OCI-LY7 (cell line): ENCODE measurements at regions not wholly inside any gene's neighbourhood (a gene's known extent, or its start where the extent isn't known, plus 50 kb on each side); places are given as distances from the start of the nearest gene placed in this dataset.
"Not testable (repeated sequence)": the region's sequence is repeated elsewhere in the genome, so short reads cannot be mapped to it uniquely, and the experiment has no call there.

ENCODE experiments used
- BruUV-seq: library from RNA; stranded (reverse); fragments of 400-500 nt; replicated peaks from 2 replicates; lab custom pipeline; 2021; lab: Mats Ljungman, UMichigan
- CTCF ChIA-PET: fragments of 300-600 bp; sonication (Branson Sonifier 250); formaldehyde crosslinking; loops from one replicate; lab custom pipeline; 2022; ENCODE audit warnings: antibody characterized with exemption; ENCODE audit not compliant: unreplicated experiment; lab: Charles Lee
- POLR2A ChIA-PET: fragments of 300-600 bp; sonication (Branson Sonifier 250); formaldehyde crosslinking; loops from one replicate; lab custom pipeline; 2022; ENCODE audit warnings: antibody characterized with exemption; lab: Charles Lee
- DNase-seq: peaks from one replicate; pipeline ENCODE4 v3.0.0-alpha.2; 2015; ENCODE audit warnings: low spot score
- H2AFZ ChIP-seq: fragments of 200-600 bp; sonication (generic), shearing (Covaris generic); 2 replicates; pipeline ENCODE4 v1.6.1; 2014; ENCODE audit warnings: mild to moderate bottlenecking, antibody characterized with exemption, low read length, moderate library complexity
- H3K27ac ChIP-seq: fragments of 200-600 bp; sonication (generic); 2 replicates; pipeline ENCODE4 v1.5.1; 2014; ENCODE audit warnings: mixed run types, low read depth, mild to moderate bottlenecking, moderate library complexity, low read length, inconsistent platforms; ENCODE audit not compliant: poor library complexity, severe bottlenecking
- H3K36me3 ChIP-seq: fragments of 200-600 bp; sonication (generic); 2 replicates; pipeline ENCODE4 v1.6.1; 2014; ENCODE audit warnings: mild to moderate bottlenecking, antibody characterized with exemption, low read length, moderate library complexity, mixed read lengths; ENCODE audit not compliant: insufficient read depth
- H3K4me1 ChIP-seq: fragments of 200-600 bp; sonication (generic); 2 replicates; pipeline ENCODE4 v1.5.1; 2014; ENCODE audit warnings: mild to moderate bottlenecking, low read length; ENCODE audit not compliant: insufficient read depth, poor library complexity, severe bottlenecking
- H3K4me2 ChIP-seq: fragments of 200-600 bp; sonication (generic); 2 replicates; pipeline ENCODE4 v1.6.1; 2014; ENCODE audit warnings: mild to moderate bottlenecking, low read length
- H3K4me3 ChIP-seq: fragments of 200-600 bp; sonication (generic); 2 replicates; pipeline ENCODE4 v1.5.1; 2014; ENCODE audit warnings: mild to moderate bottlenecking, low read depth, low read length; ENCODE audit not compliant: poor library complexity, severe bottlenecking
- H3K79me2 ChIP-seq: fragments of 200-600 bp; sonication (generic); 2 replicates; pipeline ENCODE4 v1.6.1; 2016; ENCODE audit warnings: low read depth, mild to moderate bottlenecking, low read length, moderate library complexity, mixed read lengths; ENCODE audit not compliant: insufficient read depth
- H3K9me2 ChIP-seq: fragments of 200-600 bp; sonication (generic); 2 replicates; pipeline ENCODE4 v1.6.1; 2016; ENCODE audit warnings: mild to moderate bottlenecking, low read length, mixed read lengths; ENCODE audit not compliant: insufficient read depth
- H3K9me3 ChIP-seq: fragments of 200-600 bp; sonication (generic); 2 replicates; pipeline ENCODE4 v1.6.1; 2014; ENCODE audit warnings: mild to moderate bottlenecking, mixed run types, low read length, mixed read lengths
- H4K20me1 ChIP-seq: fragments of 200-600 bp; sonication (generic); 2 replicates; pipeline ENCODE4 v1.6.1; 2014; ENCODE audit warnings: mild to moderate bottlenecking, antibody characterized with exemption, low read length, moderate library complexity, mixed read lengths; ENCODE audit not compliant: insufficient read depth
- CTCF ChIP-seq: fragments of 200-600 bp; sonication (generic); conservative IDR thresholded peaks from 2 replicates; pipeline ENCODE4 v1.5.1; 2014; ENCODE audit warnings: mild to moderate bottlenecking, antibody characterized with exemption, low read length, moderate library complexity, mixed read lengths
- EZH2phosphoT487 ChIP-seq: fragments of 200-600 bp; sonication (generic); IDR thresholded peaks from 2 replicates; pipeline ENCODE4 v1.6.1; 2018; ENCODE audit warnings: low read depth, borderline replicate concordance, mild to moderate bottlenecking, mixed run types, antibody characterized with exemption, low read length, moderate library complexity, mixed read lengths
- intact Hi-C: fragments of 100-400 bp; cut with micrococcal nuclease; formaldehyde crosslinking; loops from one replicate; pipeline ENCODE4 v1.10.0; 2022; ENCODE audit not compliant: unreplicated experiment

GRCh38 chr14:105665951-105666277 lies 139.5 kb downstream of the TMEM121 start:
- no peak overlapping the region for H2AFZ ChIP-seq
- H3K4me1 ChIP-seq = no peaks in the 10 kb centered on the region
- no peaks in the 10 kb centered on the region for H3K79me2 ChIP-seq
- no peaks in the 10 kb centered on the region for H3K9me2 ChIP-seq
- H3K36me3 ChIP-seq = no peaks in the 10 kb centered on the region
- TF ChIP-seq CTCF (no peak), EZH2phosphoT487 (no peak)
- no peak for DNase-seq
- H3K4me2 ChIP-seq = no peak overlapping the region
- H3K9me3 ChIP-seq = no peaks in the 10 kb centered on the region
- intact Hi-C loops = no loop called here
- H3K27ac ChIP-seq = no peak overlapping the region
- ChIA-PET CTCF (no interaction called here), POLR2A (no interaction called here)
- no peaks in the 10 kb centered on the region for H4K20me1 ChIP-seq
- no peak overlapping the region for H3K4me3 ChIP-seq
- no TSS peak for BruUV-seq

GRCh38 chr14:105666420-105666819 lies 140.0 kb downstream of the TMEM121 start:
- Histone ChIP-seq H3K79me2 (no peaks in the 10 kb centered on the region), H3K27ac (no peak overlapping the region), H3K9me2 (no peaks in the 10 kb centered on the region), H3K36me3 (no peaks in the 10 kb centered on the region), H3K4me2 (no peak overlapping the region), H3K4me1 (no peaks in the 10 kb centered on the region), H3K4me3 (no peak overlapping the region), H3K9me3 (no peaks in the 10 kb centered on the region), H4K20me1 (no peaks in the 10 kb centered on the region), H2AFZ (no peak overlapping the region)
- ChIA-PET CTCF (no interaction called here), POLR2A (no interaction called here)
- TF ChIP-seq EZH2phosphoT487 = no peak
- TF ChIP-seq CTCF = no peak
- no TSS peak for BruUV-seq
- intact Hi-C loops = no loop called here
- DNase-seq = no peak

- H3K4me1 ChIP-seq, H3K9me3 ChIP-seq, H3K9me2 ChIP-seq, H3K36me3 ChIP-seq, DNase-seq, H3K4me2 ChIP-seq, POLR2A ChIA-PET, intact Hi-C loops, H3K4me3 ChIP-seq, H3K79me2 ChIP-seq, H2AFZ ChIP-seq, H4K20me1 ChIP-seq, H3K27ac ChIP-seq, CTCF ChIA-PET, BruUV-seq: not testable (repeated sequence)
These were observed 140.7 kb downstream of the TMEM121 start for GRCh38 chr14:105666991-105667662.

- H3K4me1 ChIP-seq, H4K20me1 ChIP-seq, POLR2A ChIA-PET, BruUV-seq, CTCF ChIA-PET, H3K4me3 ChIP-seq, intact Hi-C loops, H3K4me2 ChIP-seq, H2AFZ ChIP-seq, DNase-seq, H3K9me2 ChIP-seq, H3K27ac ChIP-seq, H3K79me2 ChIP-seq, H3K36me3 ChIP-seq, H3K9me3 ChIP-seq: not testable (repeated sequence)
These were observed 141.3 kb downstream of the TMEM121 start for GRCh38 chr14:105667663-105668020.

- H3K9me2 ChIP-seq, H2AFZ ChIP-seq, H3K36me3 ChIP-seq, CTCF ChIA-PET, intact Hi-C loops, H3K4me1 ChIP-seq, BruUV-seq, H3K4me2 ChIP-seq, H4K20me1 ChIP-seq, H3K4me3 ChIP-seq, H3K27ac ChIP-seq, POLR2A ChIA-PET, H3K79me2 ChIP-seq, H3K9me3 ChIP-seq, DNase-seq: not testable (repeated sequence)
These were observed 141.6 kb downstream of the TMEM121 start for GRCh38 chr14:105668021-105668420.
